ENCODE measurements at regions not wholly inside any gene's neighbourhood (a gene's known extent, or its start where the extent isn't known, plus 50 kb on each side); places are given as distances from the start of the nearest gene placed in this dataset.

DNA sequence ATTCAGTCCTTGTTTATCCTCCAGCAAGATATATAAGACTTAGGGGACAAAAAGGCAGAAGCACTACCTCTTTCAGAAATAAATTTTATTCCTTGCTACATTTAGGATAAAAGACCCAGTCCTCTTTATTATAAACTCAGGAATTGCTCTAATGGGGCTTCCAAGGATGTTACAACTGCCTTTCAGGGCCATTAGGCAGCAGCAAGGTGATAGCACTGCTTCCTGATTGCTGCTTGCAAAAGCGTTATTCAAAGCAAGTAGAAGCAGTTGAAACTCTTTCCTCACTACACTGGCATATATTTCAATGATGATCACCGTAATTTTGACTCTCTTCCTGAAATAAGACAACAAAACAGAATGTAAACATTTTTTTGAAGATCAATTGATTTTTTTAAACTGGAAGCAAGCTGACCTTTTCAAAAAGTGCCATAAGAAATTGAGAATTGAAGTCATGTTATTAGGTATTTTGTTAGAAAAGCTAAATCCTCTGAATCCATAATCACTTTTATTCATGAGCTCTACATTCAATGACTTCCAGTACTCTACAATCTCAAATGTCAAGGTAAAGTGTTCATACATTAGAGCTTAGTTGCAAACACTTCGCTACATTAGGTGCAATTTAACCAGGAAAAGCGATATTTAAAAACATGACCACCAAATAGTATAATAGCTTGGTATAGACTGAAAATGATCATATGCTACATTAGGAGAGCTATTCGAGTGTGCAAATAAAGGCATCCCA lies 233.4 kb upstream of the SYT10 start:
- H3K4me3 ChIP-seq (ENCODE audit: low read depth, low read length): no peak overlapping the region
- no peak for TF ChIP-seq CTCF (IDR thresholded peaks at IDR 0.05; ENCODE audit: borderline replicate concordance, insufficient read depth, low read depth, low read length)

- no peak for TF ChIP-seq CTCF (IDR thresholded peaks at IDR 0.05; ENCODE audit: borderline replicate concordance, insufficient read depth, low read depth, low read length)
- H3K4me3 ChIP-seq (ENCODE audit: low read depth, low read length): no peak overlapping the region
Observed at GRCh38 chr12:33676866-33677265, 237.2 kb upstream of the SYT10 start.

- no peak for TF ChIP-seq CTCF (IDR thresholded peaks at IDR 0.05; ENCODE audit: borderline replicate concordance, insufficient read depth, low read depth, low read length)
- no peak overlapping the region for H3K4me3 ChIP-seq (ENCODE audit: low read depth, low read length)
Observed at GRCh38 chr12:33678221-33678964, 238.8 kb upstream of the SYT10 start.

GRCh38 chr12:33690562-33690961 lies 250.9 kb upstream of the SYT10 start:
- TF ChIP-seq CTCF (IDR thresholded peaks at IDR 0.05; ENCODE audit: borderline replicate concordance, insufficient read depth, low read depth, low read length): no peak
- H3K4me3 ChIP-seq (ENCODE audit: low read depth, low read length): no peak overlapping the region

GRCh38 chr12:33703221-33703620 lies 263.6 kb upstream of the SYT10 start:
- H3K4me3 ChIP-seq (ENCODE audit: low read depth, low read length): no peak overlapping the region

GRCh38 chr12:33706927-33707326 lies 267.3 kb upstream of the SYT10 start:
- TF ChIP-seq CTCF (IDR thresholded peaks at IDR 0.05; ENCODE audit: borderline replicate concordance, insufficient read depth, low read depth, low read length): no peak
- H3K4me3 ChIP-seq (ENCODE audit: low read depth, low read length): no peak overlapping the region

More at GRCh38 chr12:33703221-33703620, 263.6 kb upstream of the SYT10 start:
- TF ChIP-seq CTCF (IDR thresholded peaks at IDR 0.05; ENCODE audit: borderline replicate concordance, insufficient read depth, low read depth, low read length): no peak

DNA sequence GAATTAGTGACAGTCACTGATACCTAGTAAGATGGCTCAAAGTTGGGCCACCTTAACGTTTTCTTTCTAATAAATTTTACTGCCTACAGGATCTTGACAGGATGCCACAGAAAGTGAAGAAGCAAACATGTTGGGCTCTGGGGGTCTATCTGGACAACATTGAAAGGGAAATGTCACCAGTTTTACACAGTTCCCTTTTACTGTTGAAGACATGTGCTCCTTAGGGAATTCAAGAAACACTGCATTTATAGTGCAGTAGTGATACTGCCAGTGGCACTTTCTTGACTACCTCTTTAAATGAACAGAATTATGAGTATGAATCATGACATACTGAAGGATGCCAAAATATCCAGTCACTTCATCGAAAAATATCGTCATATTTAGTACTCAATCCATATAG lies 269.3 kb upstream of the SYT10 start:
- H3K4me3 ChIP-seq (ENCODE audit: low read depth, low read length): no peak overlapping the region
- no peak for TF ChIP-seq CTCF (IDR thresholded peaks at IDR 0.05; ENCODE audit: borderline replicate concordance, insufficient read depth, low read depth, low read length)
